ENCODE measurements at regions not wholly inside any gene's neighbourhood (a gene's known extent, or its start where the extent isn't known, plus 50 kb on each side); places are given as distances from the start of the nearest gene placed in this dataset.

DNA sequence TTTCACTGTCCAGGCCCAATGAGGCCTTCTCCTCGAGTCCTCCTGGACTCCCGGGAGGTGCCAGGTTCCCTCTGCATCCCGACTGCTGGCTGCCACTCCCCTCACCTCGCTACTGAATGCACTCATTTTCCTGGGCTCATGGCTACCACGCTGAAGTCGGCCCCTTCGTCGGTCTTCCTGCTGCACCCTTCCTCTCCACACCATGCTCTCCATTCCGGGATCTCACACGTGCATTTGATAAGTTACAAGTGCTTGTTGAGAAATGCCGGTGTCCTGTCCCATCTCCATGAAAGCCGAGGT lies 334.7 kb upstream of the MYT1L start:
- H3K9me3 ChIP-seq (replicated peaks; ENCODE audit: control insufficient read depth, insufficient read depth, low read length), result no peaks in the 10 kb centered on the region
- POLR2A ChIA-PET, result no interaction called here
- WGBS (ENCODE audit: insufficient coverage, insufficient replicate concordance, low lambda C conversion rate, missing lambda C conversion rate), result 28% methylated on average over 12 of the region's 12 CpGs
- RAD21 ChIA-PET (ENCODE audit: unreplicated experiment), result no interaction called here
- no peaks in the 10 kb centered on the region for H3K79me2 ChIP-seq (ENCODE audit: control insufficient read depth, insufficient read depth, low read length)
- no peaks in the 10 kb centered on the region for H4K20me1 ChIP-seq (ENCODE audit: control insufficient read depth, insufficient read depth)
- DNase-seq (ENCODE audit: low read depth, low spot score) (no peak), FAIRE-seq (no peak), ATAC-seq (no peak)
- no peak overlapping the region for H3K4me2 ChIP-seq (ENCODE audit: control insufficient read depth, insufficient read depth)
- no peaks in the 10 kb centered on the region for H3K36me3 ChIP-seq (ENCODE audit: control insufficient read depth in 2 of 2, insufficient read depth in 2 of 2, low read length in 1 of 2)
- no peak overlapping the region for H3K4me3 ChIP-seq
- H2AFZ ChIP-seq (ENCODE audit: control insufficient read depth, low read depth, low read length), result no peak overlapping the region
- in situ Hi-C loops (cut with MboI) (no loop called here), intact Hi-C loops (cut with micrococcal nuclease; ENCODE audit: unreplicated experiment) (no loop called here)
- H3K27ac ChIP-seq (ENCODE audit: control insufficient read depth, insufficient read depth), result no peak overlapping the region
- SMC1A ChIA-PET (ENCODE audit: uncharacterized antibody, unreplicated experiment), result no interaction called here
- H3K27me3 ChIP-seq (replicated peaks in 1 of 2; ENCODE audit: control insufficient read depth in 2 of 2, insufficient read depth in 2 of 2, low read length in 1 of 2), result no peaks in the 10 kb centered on the region; a peak in 1 of 4 replicates
- CTCF ChIA-PET, result no interaction called here
- no TSS peak for BruUV-seq (replicated peaks)
- no peak overlapping the region for H3K9ac ChIP-seq (ENCODE audit: control insufficient read depth, insufficient read depth, low read length)
- no peak for TF ChIP-seq KLF5 (IDR thresholded peaks at IDR 0.05; ENCODE audit: partially characterized antibody)
- TF ChIP-seq ZNF384 (IDR thresholded peaks at IDR 0.05; ENCODE audit: borderline replicate concordance, low read depth, low read length), result no peak
- no peak for TF ChIP-seq RUNX3 (IDR thresholded peaks at IDR 0.05; ENCODE audit: low read length)
- no peak for TF ChIP-seq BCL11A (IDR thresholded peaks at IDR 0.05; ENCODE audit: low read depth, low read length)
- H3K4me1 ChIP-seq (ENCODE audit: control insufficient read depth, insufficient read depth, low read length), result no peaks in the 10 kb centered on the region

GRCh38 chr2:2664989-2665833 lies 334.1 kb upstream of the MYT1L start:
- BruUV-seq (replicated peaks), result no TSS peak
- SMC1A ChIA-PET (ENCODE audit: uncharacterized antibody, unreplicated experiment), result no interaction called here
- CTCF ChIA-PET, result no interaction called here
- H3K27ac ChIP-seq (ENCODE audit: control insufficient read depth, insufficient read depth), result no peak overlapping the region
- in situ Hi-C loops (cut with MboI) (no loop called here), intact Hi-C loops (cut with micrococcal nuclease; ENCODE audit: unreplicated experiment) (no loop called here)
- no peaks in the 10 kb centered on the region for H4K20me1 ChIP-seq (ENCODE audit: control insufficient read depth, insufficient read depth)
- TF ChIP-seq IKZF2 (IDR thresholded peaks at IDR 0.05) (no peak), CHD1 (IDR thresholded peaks at IDR 0.05; ENCODE audit: low read depth, low read length) (no peak), BHLHE40 (IDR thresholded peaks at IDR 0.05; ENCODE audit: borderline replicate concordance in 1 of 2, low read depth in 2 of 2, low read length in 1 of 2) (no peak), ZNF217 (IDR thresholded peaks at IDR 0.05) (no peak), NR2F1 (conservative IDR thresholded peaks at IDR 0.05) (no peak), NBN (IDR thresholded peaks at IDR 0.05) (no peak), RAD21 (IDR thresholded peaks at IDR 0.05; ENCODE audit: insufficient read depth, low read depth, low read length) (no peak), MEF2B (IDR thresholded peaks at IDR 0.05; ENCODE audit: partially characterized antibody, poor library complexity, severe bottlenecking) (no peak), FOXM1 (IDR thresholded peaks at IDR 0.05; ENCODE audit: low read depth, low read length) (no peak), PML (IDR thresholded peaks at IDR 0.05; ENCODE audit: low read length) (no peak)
- H3K27me3 ChIP-seq (replicated peaks in 1 of 2; ENCODE audit: control insufficient read depth in 2 of 2, insufficient read depth in 2 of 2, low read length in 1 of 2), result no peaks in the 10 kb centered on the region; a peak in 1 of 4 replicates
- POLR2A ChIA-PET, result no interaction called here
- ATAC-seq (no peak), DNase-seq (ENCODE audit: low read depth, low spot score) (no peak), FAIRE-seq (no peak)
- 50% methylated on average over 28 of the region's 28 CpGs for WGBS (ENCODE audit: insufficient coverage, insufficient replicate concordance, low lambda C conversion rate, missing lambda C conversion rate)
- H2AFZ ChIP-seq (ENCODE audit: control insufficient read depth, low read depth, low read length), result no peak overlapping the region
- no peaks in the 10 kb centered on the region for H3K4me1 ChIP-seq (ENCODE audit: control insufficient read depth, insufficient read depth, low read length)
- RAD21 ChIA-PET (ENCODE audit: unreplicated experiment), result no interaction called here
- H3K9ac ChIP-seq (ENCODE audit: control insufficient read depth, insufficient read depth, low read length), result no peak overlapping the region
- H3K36me3 ChIP-seq (ENCODE audit: control insufficient read depth in 2 of 2, insufficient read depth in 2 of 2, low read length in 1 of 2), result no peaks in the 10 kb centered on the region
- H3K9me3 ChIP-seq (replicated peaks; ENCODE audit: control insufficient read depth, insufficient read depth, low read length), result no peaks in the 10 kb centered on the region; the same call in 2 of the 3 replicates
- H3K4me3 ChIP-seq, result no peak overlapping the region
- H3K79me2 ChIP-seq (ENCODE audit: control insufficient read depth, insufficient read depth, low read length), result no peaks in the 10 kb centered on the region
- H3K4me2 ChIP-seq (ENCODE audit: control insufficient read depth, insufficient read depth), result no peak overlapping the region

All from GM12878 (cell line).